ENCODE measurements at regions not wholly inside any gene's neighbourhood (a gene's known extent, or its start where the extent isn't known, plus 50 kb on each side); places are given as distances from the start of the nearest gene placed in this dataset.

- TF ChIP-seq CTCF (IDR thresholded peaks at IDR 0.05) (no peak), POLR2A (IDR thresholded peaks at IDR 0.05) (no peak)
Measured at GRCh38 chr6:134564705-134565104, 246.8 kb upstream of the SGK1 start.

GRCh38 chr6:134560019-134560418, 242.1 kb upstream of the SGK1 start:
- Histone ChIP-seq H3K36me3 (no peaks in the 10 kb centered on the region), H3K9me3 (no peaks in the 10 kb centered on the region), H3K4me1 (no peaks in the 10 kb centered on the region), H3K27ac (no peak overlapping the region), H3K27me3 (no peaks in the 10 kb centered on the region), H3K4me3 (no peak overlapping the region)
- TF ChIP-seq POLR2A (IDR thresholded peaks at IDR 0.05) = no peak
- no peak for TF ChIP-seq CTCF (IDR thresholded peaks at IDR 0.05)
- no peak for DNase-seq

More at GRCh38 chr6:134564705-134565104, 246.8 kb upstream of the SGK1 start:
- Histone ChIP-seq H3K4me1 (no peaks in the 10 kb centered on the region), H3K9me3 (no peaks in the 10 kb centered on the region), H3K4me3 (no peak overlapping the region), H3K27me3 (no peaks in the 10 kb centered on the region), H3K27ac (no peak overlapping the region), H3K36me3 (no peaks in the 10 kb centered on the region)
- no peak for DNase-seq

- Histone ChIP-seq H3K27me3 (no peaks in the 10 kb centered on the region), H3K4me1 (no peaks in the 10 kb centered on the region), H3K4me3 (no peak overlapping the region), H3K9me3 (no peaks in the 10 kb centered on the region), H3K36me3 (no peaks in the 10 kb centered on the region), H3K27ac (no peak overlapping the region)
- TF ChIP-seq POLR2A (IDR thresholded peaks at IDR 0.05) (no peak), CTCF (IDR thresholded peaks at IDR 0.05) (no peak)
- DNase-seq = no peak
Measured at GRCh38 chr6:134557509-134557908, 239.6 kb upstream of the SGK1 start.

- no peaks in the 10 kb centered on the region for H3K4me1 ChIP-seq
- H3K27me3 ChIP-seq = no peaks in the 10 kb centered on the region
- TF ChIP-seq CTCF (IDR thresholded peaks at IDR 0.05) = no peak
- TF ChIP-seq POLR2A (IDR thresholded peaks at IDR 0.05) = no peak
- no peaks in the 10 kb centered on the region for H3K9me3 ChIP-seq
- no peak for DNase-seq
- no peak overlapping the region for H3K27ac ChIP-seq
- H3K4me3 ChIP-seq = no peak overlapping the region
- no peaks in the 10 kb centered on the region for H3K36me3 ChIP-seq
Measured at GRCh38 chr6:134555672-134556071, 237.8 kb upstream of the SGK1 start.

GRCh38 chr6:134553936-134554335, 236.0 kb upstream of the SGK1 start:
- no peak overlapping the region for H3K4me3 ChIP-seq
- H3K27ac ChIP-seq = no peak overlapping the region
- TF ChIP-seq POLR2A (IDR thresholded peaks at IDR 0.05) (no peak), CTCF (IDR thresholded peaks at IDR 0.05) (no peak)
- H3K27me3 ChIP-seq = no peaks in the 10 kb centered on the region
- DNase-seq = no peak
- H3K4me1 ChIP-seq = no peaks in the 10 kb centered on the region
- no peaks in the 10 kb centered on the region for H3K36me3 ChIP-seq
- no peaks in the 10 kb centered on the region for H3K9me3 ChIP-seq

All from Peyer's patch (tissue), 4 donors.